ENCODE measurements at regions not wholly inside any gene's neighbourhood (a gene's known extent, or its start where the extent isn't known, plus 50 kb on each side); places are given as distances from the start of the nearest gene placed in this dataset.

DNA sequence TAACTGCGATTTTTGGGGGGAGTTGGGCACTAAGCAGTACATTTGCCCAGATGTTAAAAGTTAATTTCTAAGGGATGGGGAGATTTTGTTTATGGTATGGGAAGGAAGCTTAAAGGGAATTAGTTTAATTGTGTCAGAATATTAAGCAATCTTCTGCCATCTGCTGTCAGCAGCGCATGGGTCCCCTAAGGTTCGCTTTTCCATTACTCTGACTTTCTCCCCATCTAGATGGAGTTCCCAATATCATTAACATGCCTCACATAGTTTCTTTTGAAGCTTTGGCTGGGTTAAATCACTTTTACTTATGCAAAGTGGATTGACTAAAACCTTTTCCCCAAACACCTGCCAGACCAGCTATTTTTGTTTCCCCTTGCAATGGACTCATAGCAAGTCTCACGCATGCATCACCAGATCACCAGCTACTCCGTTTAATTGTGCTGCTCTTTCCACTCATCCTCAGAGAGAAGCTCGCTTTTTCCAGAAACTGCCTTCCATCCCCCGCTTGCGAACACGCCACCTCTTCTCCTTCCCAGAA, 172.7 kb downstream of the FAT3 start (continued):
- TF ChIP-seq, protein P1, sequence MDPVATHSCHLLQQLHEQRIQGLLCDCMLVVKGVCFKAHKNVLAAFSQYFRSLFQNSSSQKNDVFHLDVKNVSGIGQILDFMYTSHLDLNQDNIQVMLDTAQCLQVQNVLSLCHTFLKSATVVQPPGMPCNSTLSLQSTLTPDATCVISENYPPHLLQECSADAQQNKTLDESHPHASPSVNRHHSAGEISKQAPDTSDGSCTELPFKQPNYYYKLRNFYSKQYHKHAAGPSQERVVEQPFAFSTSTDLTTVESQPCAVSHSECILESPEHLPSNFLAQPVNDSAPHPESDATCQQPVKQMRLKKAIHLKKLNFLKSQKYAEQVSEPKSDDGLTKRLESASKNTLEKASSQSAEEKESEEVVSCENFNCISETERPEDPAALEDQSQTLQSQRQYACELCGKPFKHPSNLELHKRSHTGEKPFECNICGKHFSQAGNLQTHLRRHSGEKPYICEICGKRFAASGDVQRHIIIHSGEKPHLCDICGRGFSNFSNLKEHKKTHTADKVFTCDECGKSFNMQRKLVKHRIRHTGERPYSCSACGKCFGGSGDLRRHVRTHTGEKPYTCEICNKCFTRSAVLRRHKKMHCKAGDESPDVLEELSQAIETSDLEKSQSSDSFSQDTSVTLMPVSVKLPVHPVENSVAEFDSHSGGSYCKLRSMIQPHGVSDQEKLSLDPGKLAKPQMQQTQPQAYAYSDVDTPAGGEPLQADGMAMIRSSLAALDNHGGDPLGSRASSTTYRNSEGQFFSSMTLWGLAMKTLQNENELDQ (CRISPR knock-in tag; IDR thresholded peaks at IDR 0.05; ENCODE audit: borderline replicate concordance) = no peak
- TF ChIP-seq HOXA7 (CRISPR knock-in tag; IDR thresholded peaks at IDR 0.05) (no peak), SAFB2 (CRISPR knock-in tag; IDR thresholded peaks at IDR 0.05; ENCODE audit: borderline replicate concordance, low read depth) (no peak), HNF4G (IDR thresholded peaks at IDR 0.05; ENCODE audit: borderline replicate concordance, low read depth, low read length) (no peak), HNF4G (CRISPR knock-in tag; IDR thresholded peaks at IDR 0.05; ENCODE audit: borderline replicate concordance, low read depth) (no peak), KDM3A (CRISPR knock-in tag; IDR thresholded peaks at IDR 0.05; ENCODE audit: low read depth) (no peak), AKNA (CRISPR knock-in tag; IDR thresholded peaks at IDR 0.05; ENCODE audit: borderline replicate concordance) (no peak), RFX3 (CRISPR knock-in tag; IDR thresholded peaks at IDR 0.05) (no peak), ZFP62 (CRISPR knock-in tag; IDR thresholded peaks at IDR 0.05) (no peak), MLX (CRISPR knock-in tag; IDR thresholded peaks at IDR 0.05) (no peak), ZNF790 (CRISPR knock-in tag; IDR thresholded peaks at IDR 0.05; ENCODE audit: borderline replicate concordance) (no peak)
- TF ChIP-seq, protein P2, sequence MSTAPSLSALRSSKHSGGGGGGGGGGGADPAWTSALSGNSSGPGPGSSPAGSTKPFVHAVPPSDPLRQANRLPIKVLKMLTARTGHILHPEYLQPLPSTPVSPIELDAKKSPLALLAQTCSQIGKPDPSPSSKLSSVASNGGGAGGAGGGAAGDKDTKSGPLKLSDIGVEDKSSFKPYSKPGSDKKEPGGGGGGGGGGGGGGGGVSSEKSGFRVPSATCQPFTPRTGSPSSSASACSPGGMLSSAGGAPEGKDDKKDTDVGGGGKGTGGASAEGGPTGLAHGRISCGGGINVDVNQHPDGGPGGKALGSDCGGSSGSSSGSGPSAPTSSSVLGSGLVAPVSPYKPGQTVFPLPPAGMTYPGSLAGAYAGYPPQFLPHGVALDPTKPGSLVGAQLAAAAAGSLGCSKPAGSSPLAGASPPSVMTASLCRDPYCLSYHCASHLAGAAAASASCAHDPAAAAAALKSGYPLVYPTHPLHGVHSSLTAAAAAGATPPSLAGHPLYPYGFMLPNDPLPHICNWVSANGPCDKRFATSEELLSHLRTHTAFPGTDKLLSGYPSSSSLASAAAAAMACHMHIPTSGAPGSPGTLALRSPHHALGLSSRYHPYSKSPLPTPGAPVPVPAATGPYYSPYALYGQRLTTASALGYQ (CRISPR knock-in tag; IDR thresholded peaks at IDR 0.05) = no peak
- TF ChIP-seq, protein P3, sequence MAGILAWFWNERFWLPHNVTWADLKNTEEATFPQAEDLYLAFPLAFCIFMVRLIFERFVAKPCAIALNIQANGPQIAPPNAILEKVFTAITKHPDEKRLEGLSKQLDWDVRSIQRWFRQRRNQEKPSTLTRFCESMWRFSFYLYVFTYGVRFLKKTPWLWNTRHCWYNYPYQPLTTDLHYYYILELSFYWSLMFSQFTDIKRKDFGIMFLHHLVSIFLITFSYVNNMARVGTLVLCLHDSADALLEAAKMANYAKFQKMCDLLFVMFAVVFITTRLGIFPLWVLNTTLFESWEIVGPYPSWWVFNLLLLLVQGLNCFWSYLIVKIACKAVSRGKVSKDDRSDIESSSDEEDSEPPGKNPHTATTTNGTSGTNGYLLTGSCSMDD (CRISPR knock-in tag; IDR thresholded peaks at IDR 0.05) = no peak
- TF ChIP-seq, protein P4, sequence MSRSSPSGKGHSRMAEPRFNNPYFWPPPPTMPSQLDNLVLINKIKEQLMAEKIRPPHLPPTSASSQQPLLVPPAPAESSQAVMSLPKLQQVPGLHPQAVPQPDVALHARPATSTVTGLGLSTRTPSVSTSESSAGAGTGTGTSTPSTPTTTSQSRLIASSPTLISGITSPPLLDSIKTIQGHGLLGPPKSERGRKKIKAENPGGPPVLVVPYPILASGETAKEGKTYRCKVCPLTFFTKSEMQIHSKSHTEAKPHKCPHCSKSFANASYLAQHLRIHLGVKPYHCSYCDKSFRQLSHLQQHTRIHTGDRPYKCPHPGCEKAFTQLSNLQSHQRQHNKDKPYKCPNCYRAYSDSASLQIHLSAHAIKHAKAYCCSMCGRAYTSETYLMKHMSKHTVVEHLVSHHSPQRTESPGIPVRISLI (CRISPR knock-in tag; IDR thresholded peaks at IDR 0.05; ENCODE audit: borderline replicate concordance) = no peak
